ENCODE measurements at regions not wholly inside any gene's neighbourhood (a gene's known extent, or its start where the extent isn't known, plus 50 kb on each side); places are given as distances from the start of the nearest gene placed in this dataset.
A peak's percentile ranks its signal among the peaks of the same experiment; 100 is the strongest.

GRCh38 chr5:117433818-117434217 is 859.2 kb upstream of the SEMA6A start:
- FAIRE-seq (no peak), DNase-seq (ENCODE audit: insufficient read length, low spot score) (no peak)
- TF ChIP-seq POLR2A (IDR thresholded peaks at IDR 0.05; ENCODE audit: low read depth, low read length) (no peak), TAF1 (IDR thresholded peaks at IDR 0.05; ENCODE audit: low read depth, low read length) (no peak), POLR2AphosphoS5 (IDR thresholded peaks at IDR 0.05; ENCODE audit: low read depth, low read length) (no peak), SPI1 (IDR thresholded peaks at IDR 0.05; ENCODE audit: low read depth, low read length) (no peak), PAX5 (IDR thresholded peaks at IDR 0.05; ENCODE audit: insufficient read depth, low read length, severe bottlenecking) (no peak)

GRCh38 chr5:117431091-117431490 is 856.5 kb upstream of the SEMA6A start:
- DNase-seq (ENCODE audit: insufficient read length, low spot score) (no peak), FAIRE-seq (peak; percentile 43)
- TF ChIP-seq TAF1 (IDR thresholded peaks at IDR 0.05; ENCODE audit: low read depth, low read length) (no peak), POU2F2 (IDR thresholded peaks at IDR 0.05; ENCODE audit: low read depth, low read length) (no peak), POLR2A (IDR thresholded peaks at IDR 0.05; ENCODE audit: low read depth, low read length) (no peak), POLR2AphosphoS5 (IDR thresholded peaks at IDR 0.05; ENCODE audit: low read depth, low read length) (no peak), PAX5 (IDR thresholded peaks at IDR 0.05; ENCODE audit: insufficient read depth, low read length, severe bottlenecking) (no peak), SPI1 (IDR thresholded peaks at IDR 0.05; ENCODE audit: low read depth, low read length) (no peak)

- TF ChIP-seq SPI1 (IDR thresholded peaks at IDR 0.05; ENCODE audit: low read depth, low read length): no peak
- DNase-seq (ENCODE audit: insufficient read length, low spot score): no peak
- no peak for FAIRE-seq
Observed at GRCh38 chr5:117425163-117425562, 850.5 kb upstream of the SEMA6A start.

- FAIRE-seq (no peak), DNase-seq (ENCODE audit: insufficient read length, low spot score) (no peak)
- TF ChIP-seq PAX5 (IDR thresholded peaks at IDR 0.05; ENCODE audit: insufficient read depth, low read length, severe bottlenecking) (no peak), POLR2AphosphoS5 (IDR thresholded peaks at IDR 0.05; ENCODE audit: low read depth, low read length) (no peak), POLR2A (IDR thresholded peaks at IDR 0.05; ENCODE audit: low read depth, low read length) (no peak), TAF1 (IDR thresholded peaks at IDR 0.05; ENCODE audit: low read depth, low read length) (no peak), POU2F2 (IDR thresholded peaks at IDR 0.05; ENCODE audit: low read depth, low read length) (no peak), SPI1 (IDR thresholded peaks at IDR 0.05; ENCODE audit: low read depth, low read length) (no peak)
Observed at GRCh38 chr5:117424559-117424958, 849.9 kb upstream of the SEMA6A start.

DNA sequence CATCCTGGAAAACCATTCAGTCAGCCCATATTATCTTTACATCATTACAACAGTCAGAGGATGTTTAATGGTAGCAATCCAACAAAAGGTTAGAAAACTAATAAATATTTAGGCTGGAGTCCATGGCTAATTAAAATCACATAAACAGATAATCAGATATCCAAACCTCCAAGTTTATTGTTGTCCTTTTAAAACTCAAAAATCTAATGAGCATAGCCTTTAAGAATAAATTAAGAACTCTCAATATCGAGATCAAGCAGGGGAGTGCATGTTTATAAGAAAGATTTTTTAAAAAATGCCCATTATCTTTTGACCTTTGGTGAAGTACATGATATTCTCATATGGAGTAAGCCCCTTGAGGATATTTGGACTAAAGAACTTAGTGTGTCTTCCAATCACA is 842.9 kb upstream of the SEMA6A start:
- FAIRE-seq (no peak), DNase-seq (ENCODE audit: insufficient read length, low spot score) (no peak)
- TF ChIP-seq SPI1 (IDR thresholded peaks at IDR 0.05; ENCODE audit: low read depth, low read length) (no peak), POU2F2 (IDR thresholded peaks at IDR 0.05; ENCODE audit: low read depth, low read length) (no peak), POLR2AphosphoS5 (IDR thresholded peaks at IDR 0.05; ENCODE audit: low read depth, low read length) (no peak), PAX5 (IDR thresholded peaks at IDR 0.05; ENCODE audit: insufficient read depth, low read length, severe bottlenecking) (no peak), POLR2A (IDR thresholded peaks at IDR 0.05; ENCODE audit: low read depth, low read length) (no peak), TAF1 (IDR thresholded peaks at IDR 0.05; ENCODE audit: low read depth, low read length) (no peak)

- TF ChIP-seq POU2F2 (IDR thresholded peaks at IDR 0.05; ENCODE audit: low read depth, low read length) (no peak), TAF1 (IDR thresholded peaks at IDR 0.05; ENCODE audit: low read depth, low read length) (no peak), SPI1 (IDR thresholded peaks at IDR 0.05; ENCODE audit: low read depth, low read length) (no peak)
- FAIRE-seq: no peak
Observed at GRCh38 chr5:117414926-117415325, 840.3 kb upstream of the SEMA6A start.

GRCh38 chr5:117411701-117412100 is 837.1 kb upstream of the SEMA6A start:
- FAIRE-seq (no peak), DNase-seq (ENCODE audit: insufficient read length, low spot score) (no peak)
- no peak for TF ChIP-seq TAF1 (IDR thresholded peaks at IDR 0.05; ENCODE audit: low read depth, low read length)

More at GRCh38 chr5:117414926-117415325, 840.3 kb upstream of the SEMA6A start:
- DNase-seq (ENCODE audit: insufficient read length, low spot score): no peak

- TF ChIP-seq POU2F2 (IDR thresholded peaks at IDR 0.05; ENCODE audit: low read depth, low read length) (no peak), POLR2AphosphoS5 (IDR thresholded peaks at IDR 0.05; ENCODE audit: low read depth, low read length) (no peak), TAF1 (IDR thresholded peaks at IDR 0.05; ENCODE audit: low read depth, low read length) (no peak), PAX5 (IDR thresholded peaks at IDR 0.05; ENCODE audit: insufficient read depth, low read length, severe bottlenecking) (no peak), SPI1 (IDR thresholded peaks at IDR 0.05; ENCODE audit: low read depth, low read length) (no peak), POLR2A (IDR thresholded peaks at IDR 0.05; ENCODE audit: low read depth, low read length) (no peak)
- FAIRE-seq (no peak), DNase-seq (ENCODE audit: insufficient read length, low spot score) (no peak)
Observed at GRCh38 chr5:117405197-117405596, 830.6 kb upstream of the SEMA6A start.

- no peak for TF ChIP-seq SPI1 (IDR thresholded peaks at IDR 0.05; ENCODE audit: low read depth, low read length)
- FAIRE-seq: no peak
- DNase-seq (ENCODE audit: insufficient read length, low spot score): no peak
Observed at GRCh38 chr5:117394506-117395157, 820.0 kb upstream of the SEMA6A start.

DNA sequence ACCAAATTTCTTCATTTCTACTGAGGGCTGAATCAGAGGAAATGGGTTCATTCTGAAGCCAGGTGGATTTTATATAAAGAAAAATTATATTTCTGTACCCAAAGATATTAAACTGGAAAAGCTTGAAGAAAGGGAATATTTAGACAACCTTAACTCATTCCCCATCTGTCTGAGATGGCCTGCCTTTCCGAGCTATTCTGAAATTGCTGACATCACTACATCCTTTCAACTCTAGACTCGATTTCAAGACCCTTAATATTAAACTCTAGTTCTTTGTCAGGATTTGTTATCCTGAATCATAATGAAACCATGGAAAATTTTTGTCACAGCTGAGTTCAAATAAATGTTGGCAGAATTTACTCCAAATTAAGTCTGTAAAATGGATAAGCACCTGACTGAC is 818.5 kb upstream of the SEMA6A start:
- no peak for TF ChIP-seq TAF1 (IDR thresholded peaks at IDR 0.05; ENCODE audit: low read depth, low read length)
- TF ChIP-seq POLR2AphosphoS5 (IDR thresholded peaks at IDR 0.05; ENCODE audit: low read depth, low read length): no peak
- no peak for TF ChIP-seq SPI1 (IDR thresholded peaks at IDR 0.05; ENCODE audit: low read depth, low read length)
- TF ChIP-seq POU2F2 (IDR thresholded peaks at IDR 0.05; ENCODE audit: low read depth, low read length): no peak
- no peak for TF ChIP-seq POLR2A (IDR thresholded peaks at IDR 0.05; ENCODE audit: low read depth, low read length)
- no peak for TF ChIP-seq PAX5 (IDR thresholded peaks at IDR 0.05; ENCODE audit: insufficient read depth, low read length, severe bottlenecking)
- DNase-seq (ENCODE audit: insufficient read length, low spot score) (no peak), FAIRE-seq (no peak)

GRCh38 chr5:117380316-117380715 is 805.7 kb upstream of the SEMA6A start:
- FAIRE-seq (no peak), DNase-seq (ENCODE audit: insufficient read length, low spot score) (no peak)
- TF ChIP-seq PAX5 (IDR thresholded peaks at IDR 0.05; ENCODE audit: insufficient read depth, low read length, severe bottlenecking) (no peak), POU2F2 (IDR thresholded peaks at IDR 0.05; ENCODE audit: low read depth, low read length) (no peak), TAF1 (IDR thresholded peaks at IDR 0.05; ENCODE audit: low read depth, low read length) (no peak), SPI1 (IDR thresholded peaks at IDR 0.05; ENCODE audit: low read depth, low read length) (no peak), POLR2AphosphoS5 (IDR thresholded peaks at IDR 0.05; ENCODE audit: low read depth, low read length) (no peak), POLR2A (IDR thresholded peaks at IDR 0.05; ENCODE audit: low read depth, low read length) (no peak)
